Neural progenitor cell (in vitro differentiated cells): ENCODE measurements at regions not wholly inside any gene's neighbourhood (a gene's known extent, or its start where the extent isn't known, plus 50 kb on each side); places are given as distances from the start of the nearest gene placed in this dataset.

Source experiments
- DNase-seq: peaks from one replicate; pipeline ENCODE4 v3.0.0-alpha.2; 2016; ENCODE audit warnings: low spot score
- H2AFZ ChIP-seq: fragments of 200-600 bp; sonication (generic); replicated peaks from 2 replicates; pipeline ENCODE4 v1.6.1; 2016; ENCODE audit warnings: antibody characterized with exemption
- H3F3A ChIP-seq: fragments of 200-600 bp; sonication (generic); 2 replicates; pipeline ENCODE4 v1.6.1; 2016; ENCODE audit warnings: antibody characterized with exemption, low read depth
- H3K27ac ChIP-seq: fragments of 200-600 bp; sonication (generic); 2 replicates; pipeline ENCODE4 v1.5.1; 2016; ENCODE audit warnings: mild to moderate bottlenecking
- H3K27me3 ChIP-seq: fragments of 200-600 bp; sonication (generic); 2 replicates; pipeline ENCODE4 v1.6.1; 2016; ENCODE audit warnings: mild to moderate bottlenecking, moderate library complexity
- H3K36me3 ChIP-seq: fragments of 200-600 bp; sonication (generic); 2 replicates; pipeline ENCODE4 v1.5.1; 2016
- H3K4me1 ChIP-seq: fragments of 200-600 bp; sonication (generic); 2 replicates; pipeline ENCODE4 v1.6.1; 2016; ENCODE audit warnings: mixed run types
- H3K4me2 ChIP-seq: fragments of 200-600 bp; sonication (generic); 2 replicates; pipeline ENCODE4 v1.6.1; 2016
- H3K4me3 ChIP-seq: fragments of 200-600 bp; sonication (generic); 2 replicates; pipeline ENCODE4 v1.5.1; 2016
- H3K79me2 ChIP-seq: fragments of 200-600 bp; sonication (generic); 2 replicates; pipeline ENCODE4 v1.6.1; 2016; ENCODE audit warnings: low read depth
- H3K9ac ChIP-seq: fragments of 200-600 bp; sonication (generic); 2 replicates; pipeline ENCODE4 v1.6.1; 2016
- H3K9me3 ChIP-seq: fragments of 200-600 bp; sonication (generic); 2 replicates; pipeline ENCODE4 v1.5.1; 2016; ENCODE audit warnings: low read depth
- H4K20me1 ChIP-seq: fragments of 200-600 bp; sonication (generic); 2 replicates; pipeline ENCODE4 v1.6.1; 2016; ENCODE audit warnings: low read depth
- H3K27ac Mint-ChIP-seq: 3 replicates; pipeline ENCODE4 v1.8.0; 2021; ENCODE audit warnings: mixed read lengths
- H3K27me3 Mint-ChIP-seq: 2 replicates; pipeline ENCODE4 v1.8.0; 2022; ENCODE audit warnings: low read depth, mild to moderate bottlenecking, inconsistent platforms, moderate library complexity, mixed read lengths; ENCODE audit not compliant: insufficient read depth
- H3K36me3 Mint-ChIP-seq: 3 replicates; pipeline ENCODE4 v1.8.0; 2021; ENCODE audit warnings: mixed read lengths
- H3K4me1 Mint-ChIP-seq: 3 replicates; pipeline ENCODE4 v1.8.0; 2021; ENCODE audit warnings: mixed read lengths
- H3K4me3 Mint-ChIP-seq: 3 replicates; pipeline ENCODE4 v1.8.0; 2021; ENCODE audit warnings: mild to moderate bottlenecking, moderate library complexity, mixed read lengths
- H3K9me3 Mint-ChIP-seq: 3 replicates; pipeline ENCODE4 v1.8.0; 2020; ENCODE audit warnings: mixed read lengths
- EZH2 ChIP-seq: fragments of 200-600 bp; sonication (generic); IDR thresholded peaks from 2 replicates; pipeline ENCODE4 v1.6.1; 2017; ENCODE audit warnings: antibody characterized with exemption, mild to moderate bottlenecking, moderate library complexity
- EZH2phosphoT487 ChIP-seq: fragments of 200-600 bp; sonication (generic); IDR thresholded peaks from 2 replicates; pipeline ENCODE4 v1.6.1; 2017; ENCODE audit warnings: antibody characterized with exemption
- TF ChIP-seq, protein P1 (sequence below): fragments of 200-600 bp; sonication (generic); IDR thresholded peaks from 2 replicates; pipeline ENCODE4 v1.5.1; 2017; ENCODE audit warnings: antibody characterized with exemption, mild to moderate bottlenecking

DNA sequence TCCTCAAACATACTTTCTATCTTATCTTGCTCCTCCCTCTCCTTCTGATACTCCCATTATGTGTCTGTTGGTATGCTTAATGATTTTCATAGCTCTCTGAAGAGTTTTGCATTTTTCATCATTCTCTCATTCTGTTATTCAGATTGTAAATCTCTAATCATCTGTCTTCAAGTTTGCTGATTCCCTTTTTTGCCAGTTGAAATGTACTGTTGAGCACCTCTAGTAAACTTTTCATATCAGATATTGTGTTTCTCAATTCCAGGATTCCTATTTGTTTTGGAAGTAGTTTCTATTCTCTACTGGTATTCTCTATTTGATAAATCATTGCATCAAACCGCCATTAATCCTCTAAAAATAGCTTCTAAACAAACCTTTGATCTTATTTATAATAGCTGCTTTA is 387.7 kb downstream of the PAX1 start:
- H2AFZ ChIP-seq: no peak overlapping the region
- H3K27ac Mint-ChIP-seq: no peak overlapping the region
- TF ChIP-seq, protein P1, sequence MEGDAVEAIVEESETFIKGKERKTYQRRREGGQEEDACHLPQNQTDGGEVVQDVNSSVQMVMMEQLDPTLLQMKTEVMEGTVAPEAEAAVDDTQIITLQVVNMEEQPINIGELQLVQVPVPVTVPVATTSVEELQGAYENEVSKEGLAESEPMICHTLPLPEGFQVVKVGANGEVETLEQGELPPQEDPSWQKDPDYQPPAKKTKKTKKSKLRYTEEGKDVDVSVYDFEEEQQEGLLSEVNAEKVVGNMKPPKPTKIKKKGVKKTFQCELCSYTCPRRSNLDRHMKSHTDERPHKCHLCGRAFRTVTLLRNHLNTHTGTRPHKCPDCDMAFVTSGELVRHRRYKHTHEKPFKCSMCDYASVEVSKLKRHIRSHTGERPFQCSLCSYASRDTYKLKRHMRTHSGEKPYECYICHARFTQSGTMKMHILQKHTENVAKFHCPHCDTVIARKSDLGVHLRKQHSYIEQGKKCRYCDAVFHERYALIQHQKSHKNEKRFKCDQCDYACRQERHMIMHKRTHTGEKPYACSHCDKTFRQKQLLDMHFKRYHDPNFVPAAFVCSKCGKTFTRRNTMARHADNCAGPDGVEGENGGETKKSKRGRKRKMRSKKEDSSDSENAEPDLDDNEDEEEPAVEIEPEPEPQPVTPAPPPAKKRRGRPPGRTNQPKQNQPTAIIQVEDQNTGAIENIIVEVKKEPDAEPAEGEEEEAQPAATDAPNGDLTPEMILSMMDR: no peak
- TF ChIP-seq EZH2phosphoT487 (no peak), EZH2 (no peak)

DNA sequence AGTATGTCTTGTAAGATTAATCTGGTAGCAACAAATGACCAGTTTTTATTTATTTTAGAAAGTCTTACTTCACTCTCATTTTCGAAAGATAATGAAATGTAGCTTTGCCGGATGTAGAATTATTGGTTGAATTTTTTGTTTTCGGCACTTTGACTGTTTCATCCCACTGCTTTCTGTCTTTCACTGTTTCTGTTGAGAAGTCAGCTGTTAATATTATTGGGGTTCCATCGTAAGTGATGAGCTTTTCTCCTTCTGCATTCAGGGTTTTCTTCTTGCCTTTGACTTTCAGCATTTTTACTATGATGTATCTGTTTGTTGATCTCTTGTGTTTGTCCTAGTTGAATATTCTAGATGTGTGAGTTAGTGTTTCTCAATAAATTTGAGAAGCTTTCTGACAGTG is 383.4 kb downstream of the PAX1 start:
- H3K79me2 ChIP-seq: no peaks in the 10 kb centered on the region
- no peak for DNase-seq
- no peaks in the 10 kb centered on the region for H3K36me3 Mint-ChIP-seq

More for the DNA sequence above, 387.7 kb downstream of the PAX1 start:
- no peaks in the 10 kb centered on the region for H3K4me1 Mint-ChIP-seq
- DNase-seq: no peak
- no peak overlapping the region for H3K27ac ChIP-seq
- no peaks in the 10 kb centered on the region for H3F3A ChIP-seq
- no peaks in the 10 kb centered on the region for H3K36me3 ChIP-seq
- H3K36me3 Mint-ChIP-seq: no peaks in the 10 kb centered on the region
- peaks cover 17% of the 10 kb centered on the region for H3K9me3 ChIP-seq
- no peaks in the 10 kb centered on the region for H4K20me1 ChIP-seq
- H3K27me3 ChIP-seq: no peaks in the 10 kb centered on the region
- H3K4me3 ChIP-seq: no peak overlapping the region
- H3K9me3 Mint-ChIP-seq: peaks cover 20% of the 10 kb centered on the region
- no peaks in the 10 kb centered on the region for H3K4me1 ChIP-seq
- H3K27me3 Mint-ChIP-seq: no peaks in the 10 kb centered on the region
- H3K79me2 ChIP-seq: no peaks in the 10 kb centered on the region
- H3K9ac ChIP-seq: no peak overlapping the region
- no peak overlapping the region for H3K4me2 ChIP-seq
- no peak overlapping the region for H3K4me3 Mint-ChIP-seq

DNA sequence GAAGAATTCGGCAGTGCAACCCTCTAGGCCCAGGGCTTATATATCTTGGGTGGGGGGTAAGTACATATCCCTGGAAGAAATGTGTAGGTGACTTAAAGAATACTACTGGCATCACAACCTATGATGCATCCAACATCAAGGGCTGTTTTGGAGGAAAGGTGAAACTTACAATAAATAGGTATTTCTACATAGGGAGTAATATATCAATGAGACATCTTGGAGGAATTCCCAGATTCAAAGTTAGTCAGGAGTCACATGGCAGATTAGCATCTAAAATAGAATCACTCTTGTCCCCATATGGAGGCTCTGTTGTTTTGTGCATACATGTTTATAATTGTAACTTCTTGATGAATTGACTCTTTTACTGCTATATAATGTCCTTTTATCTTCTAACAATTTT is 375.5 kb downstream of the PAX1 start:
- Histone ChIP-seq H3F3A (peaks cover 19% of the 10 kb centered on the region), H3K4me3 (no peak overlapping the region), H3K4me2 (no peak overlapping the region), H3K27ac (no peak overlapping the region), H3K4me1 (no peaks in the 10 kb centered on the region), H3K9me3 (no peaks in the 10 kb centered on the region), H3K27me3 (no peaks in the 10 kb centered on the region), H3K36me3 (no peaks in the 10 kb centered on the region), H3K9ac (no peak overlapping the region), H3K79me2 (no peaks in the 10 kb centered on the region), H2AFZ (no peak overlapping the region), H4K20me1 (no peaks in the 10 kb centered on the region)
- Mint-ChIP-seq H3K4me3 (no peak overlapping the region), H3K27ac (no peak overlapping the region), H3K4me1 (no peaks in the 10 kb centered on the region), H3K27me3 (no peaks in the 10 kb centered on the region), H3K9me3 (peaks cover 4% of the 10 kb centered on the region), H3K36me3 (no peaks in the 10 kb centered on the region)
- TF ChIP-seq EZH2phosphoT487 (no peak), EZH2 (no peak)
- TF ChIP-seq, protein P1: no peak
- no peak for DNase-seq

More for the DNA sequence above, 383.4 kb downstream of the PAX1 start:
- Histone ChIP-seq H3K27ac (no peak overlapping the region), H3F3A (no peaks in the 10 kb centered on the region), H4K20me1 (no peaks in the 10 kb centered on the region), H3K9ac (no peak overlapping the region), H3K27me3 (no peaks in the 10 kb centered on the region), H3K4me1 (no peaks in the 10 kb centered on the region), H3K4me3 (no peak overlapping the region), H2AFZ (no peak overlapping the region), H3K9me3 (peaks cover 17% of the 10 kb centered on the region), H3K36me3 (no peaks in the 10 kb centered on the region), H3K4me2 (no peak overlapping the region)
- Mint-ChIP-seq H3K27me3 (no peaks in the 10 kb centered on the region), H3K4me3 (no peak overlapping the region), H3K27ac (no peak overlapping the region), H3K9me3 (peaks cover 18% of the 10 kb centered on the region), H3K4me1 (no peaks in the 10 kb centered on the region)
- TF ChIP-seq EZH2phosphoT487: no peak
- TF ChIP-seq, protein P1: no peak
- no peak for TF ChIP-seq EZH2
